GM18868 (cell line): ENCODE measurements at regions not wholly inside any gene's neighbourhood (a gene's known extent, or its start where the extent isn't known, plus 50 kb on each side); places are given as distances from the start of the nearest gene placed in this dataset.

Source experiments
- ATAC-seq: cut with Tn5 transposase; IDR thresholded peaks from one replicate; pipeline ENCODE4 v1.9.1; 2021; ENCODE audit warnings: mild to moderate bottlenecking, moderate library complexity; ENCODE audit not compliant: unreplicated experiment

GRCh38 chr12:58131986-58132755 lies 190.8 kb downstream of the ATP23 start:
- ATAC-seq = no peak

DNA sequence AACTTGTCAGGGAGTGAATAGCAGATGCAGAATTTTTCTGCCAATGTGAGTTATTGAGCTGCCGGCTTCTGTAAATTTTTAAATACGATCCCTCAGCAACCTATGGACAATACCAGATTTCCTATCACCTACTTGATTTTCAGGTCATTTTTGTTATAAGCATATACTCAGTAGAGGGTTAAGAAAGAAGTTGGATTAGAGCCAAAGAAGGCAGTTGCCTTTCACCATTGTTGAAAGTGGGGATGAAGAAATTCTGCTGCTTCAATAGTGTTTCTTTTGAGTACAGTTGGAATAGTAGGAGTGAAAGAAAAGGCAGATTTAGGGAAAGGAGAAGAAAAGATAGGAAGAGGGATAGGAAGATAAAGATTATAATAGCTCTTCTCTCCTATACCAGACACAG lies 197.1 kb downstream of the ATP23 start:
- ATAC-seq = no peak

DNA sequence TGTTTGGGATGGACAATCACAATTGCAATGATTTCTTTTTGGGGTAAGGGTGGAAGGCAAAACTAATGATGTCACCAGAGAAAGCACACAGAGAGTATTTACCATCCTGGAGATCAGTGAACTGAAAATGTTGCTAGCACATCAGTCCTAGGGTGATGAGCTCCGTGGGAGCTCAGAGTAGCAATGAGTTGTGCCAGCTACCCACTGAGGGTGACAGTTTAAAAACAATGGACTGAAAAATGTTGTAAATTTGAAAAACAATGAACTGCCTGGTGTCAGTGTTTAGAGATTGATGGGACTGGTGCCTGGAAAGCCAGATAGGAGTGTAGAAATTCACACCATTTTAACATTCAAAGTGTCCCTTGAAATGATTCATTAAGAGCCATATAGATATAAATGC lies 198.5 kb downstream of the ATP23 start:
- ATAC-seq = no peak

DNA sequence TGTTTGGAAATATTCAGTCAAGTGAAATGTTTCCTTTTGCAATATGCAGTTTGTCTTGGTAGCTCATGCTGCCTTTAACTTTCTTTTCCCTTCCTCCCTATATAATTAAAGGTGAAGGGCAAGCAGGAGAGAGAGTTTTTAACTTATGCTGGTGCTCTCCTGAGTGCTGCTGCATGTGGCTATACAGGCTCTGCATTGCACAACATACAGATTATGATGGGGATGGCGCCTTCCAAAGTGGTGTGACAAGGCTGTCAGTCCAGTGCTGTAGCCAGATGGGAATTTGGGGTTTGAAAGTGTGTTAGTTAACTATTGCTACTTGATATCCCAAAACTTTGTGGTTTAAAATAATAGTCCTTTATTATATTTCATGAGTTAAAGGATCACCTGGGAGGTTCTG lies 199.0 kb downstream of the ATP23 start:
- ATAC-seq = no peak

DNA sequence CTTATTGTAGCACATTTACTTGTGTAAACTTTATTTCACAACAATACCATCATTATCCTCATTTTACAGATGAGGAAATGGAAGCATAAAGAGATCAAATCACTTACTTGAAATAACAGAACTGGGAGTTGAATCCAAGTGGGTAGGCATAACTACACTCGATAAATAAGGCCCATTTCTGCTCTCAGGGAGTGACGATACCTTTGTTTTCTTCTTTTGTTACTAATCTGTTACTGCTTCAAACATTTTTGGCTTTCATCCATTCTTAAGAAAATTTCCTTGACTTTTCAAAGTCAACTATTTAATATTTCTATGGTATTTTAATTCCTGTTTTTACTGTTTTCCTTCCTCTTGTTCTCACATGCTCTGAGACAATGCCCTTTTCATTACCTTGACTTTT lies 201.6 kb downstream of the ATP23 start:
- ATAC-seq = no peak

DNA sequence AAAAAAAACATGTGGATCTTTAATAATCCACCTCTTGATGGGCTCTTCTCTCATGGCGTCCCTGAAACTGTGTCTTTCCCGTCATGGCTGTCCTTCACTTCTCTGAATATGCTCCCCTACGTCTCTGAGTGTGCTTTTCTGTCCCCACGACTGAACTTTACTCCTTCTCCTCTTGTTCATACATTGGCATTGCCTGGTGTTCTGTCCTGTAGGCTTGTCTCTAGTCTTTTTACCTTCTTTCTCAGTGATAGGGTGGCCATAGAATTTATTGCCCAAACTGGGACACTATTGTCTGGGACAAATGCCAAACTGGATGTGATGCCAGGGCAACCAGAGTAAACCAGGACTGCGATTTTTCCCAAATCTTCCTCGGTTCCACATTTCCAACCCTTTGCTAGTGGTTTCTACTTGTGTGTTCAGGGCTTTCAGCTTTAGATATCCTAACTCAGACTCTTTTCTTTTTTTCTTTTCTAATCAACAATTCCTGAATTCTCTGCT lies 202.2 kb downstream of the ATP23 start:
- ATAC-seq = no peak

DNA sequence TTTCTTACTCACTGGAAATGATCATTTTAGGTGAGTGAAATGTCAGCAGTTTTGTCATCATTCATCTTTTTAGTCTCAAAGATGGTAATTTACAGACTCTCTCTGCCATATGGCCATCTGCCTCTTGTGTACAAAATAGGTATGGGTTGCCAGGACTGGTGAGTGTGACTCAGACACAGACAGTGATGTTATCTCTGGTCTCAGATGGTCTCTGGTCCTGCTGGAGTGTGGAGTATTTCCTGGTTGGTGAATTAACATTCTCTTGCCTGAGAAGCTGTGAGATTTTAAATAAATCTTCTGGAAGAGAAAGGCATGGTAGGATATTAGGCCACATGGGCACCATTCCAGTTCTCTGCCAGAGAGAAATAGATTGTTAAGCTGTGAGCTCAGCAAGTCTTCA lies 207.0 kb downstream of the ATP23 start:
- no peak for ATAC-seq

GRCh38 chr12:58148976-58149375 lies 207.6 kb downstream of the ATP23 start:
- ATAC-seq = no peak

- no peak for ATAC-seq
Measured at GRCh38 chr12:58154359-58154758, 213.0 kb downstream of the ATP23 start.

GRCh38 chr12:58156697-58157096 lies 215.3 kb downstream of the ATP23 start:
- ATAC-seq = no peak

GRCh38 chr12:58159941-58160340 lies 218.6 kb downstream of the ATP23 start:
- ATAC-seq = no peak

GRCh38 chr12:58161773-58162172 lies 220.4 kb downstream of the ATP23 start:
- ATAC-seq = no peak

- no peak for ATAC-seq
Measured at GRCh38 chr12:58163021-58163420, 221.7 kb downstream of the ATP23 start.

- no peak for ATAC-seq
Measured at GRCh38 chr12:58166643-58167042, 225.3 kb downstream of the ATP23 start.

GRCh38 chr12:58167622-58168021 lies 226.3 kb downstream of the ATP23 start:
- ATAC-seq = no peak

- no peak for ATAC-seq
Measured at GRCh38 chr12:58169826-58170225, 228.5 kb downstream of the ATP23 start.

- ATAC-seq = no peak
Measured at GRCh38 chr12:58171914-58172313, 230.5 kb downstream of the ATP23 start.

- ATAC-seq = no peak
Measured at GRCh38 chr12:58172433-58173073, 231.2 kb downstream of the ATP23 start.

DNA sequence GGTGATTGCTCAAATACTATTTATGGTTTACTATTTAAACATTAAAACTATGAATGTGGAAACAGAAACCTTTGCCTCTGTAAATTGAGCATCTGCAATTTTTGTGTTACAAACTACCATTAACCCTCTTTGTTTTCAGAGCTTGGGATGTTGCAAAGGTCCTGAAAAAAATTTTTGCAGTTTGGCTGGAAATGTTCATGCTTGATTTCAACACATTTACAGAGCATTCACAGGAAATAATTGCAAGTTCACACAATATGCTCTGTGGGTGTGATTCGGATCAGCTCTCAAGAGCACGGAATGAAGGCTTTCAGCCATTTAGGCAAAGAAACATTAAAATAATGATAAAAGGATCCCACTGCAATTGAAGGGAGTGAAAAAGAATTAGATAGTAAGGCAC lies 232.9 kb downstream of the ATP23 start:
- no peak for ATAC-seq

- peak; percentile 47 for ATAC-seq
Measured at GRCh38 chr12:58176296-58176869, 235.0 kb downstream of the ATP23 start.

DNA sequence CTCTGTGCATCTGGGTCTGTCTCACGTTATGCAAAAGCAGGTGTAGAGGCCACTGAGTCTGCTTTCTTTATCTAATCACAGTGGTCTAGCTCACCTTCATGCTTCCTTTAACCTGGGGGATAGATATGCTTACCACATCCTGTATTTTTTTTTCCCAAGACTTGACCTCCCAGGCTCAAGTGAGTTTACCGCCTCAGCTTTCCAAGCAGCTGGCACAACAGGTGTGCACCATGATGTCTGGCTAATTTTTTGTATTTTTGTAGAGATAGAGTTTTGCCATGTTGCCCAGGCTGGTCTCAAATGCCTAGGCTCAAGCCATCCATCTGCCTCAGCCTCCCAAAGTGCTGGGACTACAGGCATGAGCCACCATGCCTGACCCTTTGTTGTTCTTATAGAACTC lies 236.0 kb downstream of the ATP23 start:
- ATAC-seq = no peak

DNA sequence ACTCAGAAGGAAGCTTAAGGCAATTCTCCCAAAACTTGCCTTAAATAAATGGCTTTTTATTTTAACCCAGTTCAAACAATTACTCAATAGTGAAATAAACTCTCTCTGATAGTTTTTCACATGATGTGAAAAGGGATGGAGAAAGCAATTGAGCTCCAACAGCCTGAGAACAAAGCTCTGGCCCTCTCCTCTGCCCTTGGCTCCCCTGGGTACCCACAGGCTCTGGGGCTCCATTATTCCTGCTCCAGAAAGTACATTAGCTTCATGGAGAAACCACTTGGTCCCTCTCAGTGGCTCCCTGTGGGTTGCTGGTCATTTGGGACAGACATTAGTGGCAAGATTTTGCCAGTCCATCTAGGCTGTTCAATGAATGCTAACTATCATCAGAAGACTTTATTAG lies 242.8 kb downstream of the ATP23 start:
- ATAC-seq = no peak
